ENCODE measurements at regions not wholly inside any gene's neighbourhood (a gene's known extent, or its start where the extent isn't known, plus 50 kb on each side); places are given as distances from the start of the nearest gene placed in this dataset.

DNA sequence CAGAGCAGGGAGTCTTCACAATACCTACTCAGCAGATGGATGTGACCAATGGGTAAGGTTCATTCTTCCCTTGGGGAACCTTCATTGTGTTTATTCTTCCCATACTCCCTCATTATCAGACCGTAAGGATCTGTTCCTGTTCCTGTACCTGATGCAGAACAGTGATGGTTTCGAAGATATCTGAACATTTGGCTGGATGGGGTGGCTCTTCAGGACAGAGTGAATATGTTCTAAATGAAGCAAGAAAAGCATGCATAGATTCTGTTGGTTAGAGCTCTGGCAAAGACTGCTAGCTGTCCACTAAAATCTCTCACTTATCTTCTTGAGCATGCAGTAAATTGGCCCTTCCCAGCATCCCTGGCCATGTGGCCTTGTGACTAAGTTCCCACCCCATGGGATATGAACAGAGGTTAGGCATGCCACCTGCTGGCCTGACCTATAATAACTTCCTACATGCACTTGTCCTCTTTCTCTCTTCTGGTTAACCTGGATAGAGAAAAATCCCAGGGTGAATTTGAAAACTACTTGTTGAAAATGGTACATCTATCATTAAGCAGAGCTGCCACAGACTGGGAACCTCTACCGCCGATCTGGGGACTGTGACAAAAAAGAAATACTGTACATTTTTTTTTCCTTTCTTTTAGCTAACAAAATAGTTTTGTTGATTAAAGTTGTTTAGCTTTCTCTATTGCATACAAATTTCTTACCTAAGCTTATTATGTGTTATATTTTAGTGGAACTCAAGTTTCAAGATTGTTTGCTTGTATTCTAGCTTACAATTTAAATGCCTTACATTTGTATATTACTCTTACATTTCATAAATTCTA lies 60.0 kb upstream of the BANK1 start:
- H3K4me3 Mint-ChIP-seq: no peak overlapping the region
- intact Hi-C loops (cut with micrococcal nuclease): loop anchor here (1.0 to 5.0 kb wide), 2 partner anchors 561 to 1638 kb away; no protein-coding TSS in a partner anchor

GRCh38 chr4:101727238-101727637 lies 63.3 kb upstream of the BANK1 start:
- no peak overlapping the region for H3K27ac Mint-ChIP-seq
- intact Hi-C loops (cut with micrococcal nuclease): no loop called here
- no peaks in the 10 kb centered on the region for H3K36me3 Mint-ChIP-seq (ENCODE audit: low read depth)
- peaks cover 8% of the 10 kb centered on the region for H3K4me1 Mint-ChIP-seq
- no peak overlapping the region for H3K4me3 Mint-ChIP-seq
- peaks cover 3% of the 10 kb centered on the region for H3K27me3 Mint-ChIP-seq
- no peaks in the 10 kb centered on the region for H3K9me3 Mint-ChIP-seq
- no peak for DNase-seq

More for the DNA sequence above, 60.0 kb upstream of the BANK1 start:
- H3K27ac Mint-ChIP-seq: no peak overlapping the region
- peaks cover 5% of the 10 kb centered on the region for H3K4me1 Mint-ChIP-seq
- peak; percentile 82 for DNase-seq
- no peaks in the 10 kb centered on the region for H3K36me3 Mint-ChIP-seq (ENCODE audit: low read depth)
- no peaks in the 10 kb centered on the region for H3K9me3 Mint-ChIP-seq
- peaks cover 11% of the 10 kb centered on the region for H3K27me3 Mint-ChIP-seq

DNA sequence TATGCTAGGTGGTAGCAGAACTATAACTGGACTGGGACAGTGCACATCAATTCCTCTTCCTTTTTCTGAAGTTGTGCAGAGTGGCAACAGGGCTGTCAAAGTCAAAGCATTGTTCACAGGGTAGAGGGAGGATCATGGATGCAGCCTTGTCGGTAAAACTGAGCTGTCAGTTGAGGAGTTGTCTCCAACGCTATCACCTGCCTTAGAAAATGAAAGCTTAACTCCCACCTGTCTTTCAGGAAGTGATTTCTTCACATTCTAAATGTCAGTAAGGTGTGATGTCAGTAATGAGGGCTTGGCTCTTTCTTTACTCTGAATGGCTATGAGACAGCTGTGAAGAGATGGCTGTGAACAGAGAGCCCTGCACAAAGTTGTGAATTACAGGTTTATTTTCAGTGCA lies 66.4 kb upstream of the BANK1 start:
- no peak overlapping the region for H3K27ac Mint-ChIP-seq
- no peaks in the 10 kb centered on the region for H3K9me3 Mint-ChIP-seq
- no peaks in the 10 kb centered on the region for H3K36me3 Mint-ChIP-seq (ENCODE audit: low read depth)
- H3K4me3 Mint-ChIP-seq: no peak overlapping the region
- H3K27me3 Mint-ChIP-seq: no peaks in the 10 kb centered on the region
- DNase-seq: no peak
- intact Hi-C loops (cut with micrococcal nuclease): no loop called here
- peaks cover 3% of the 10 kb centered on the region for H3K4me1 Mint-ChIP-seq

GRCh38 chr4:101718810-101719209 lies 71.7 kb upstream of the BANK1 start:
- H3K4me3 Mint-ChIP-seq: no peak overlapping the region
- peaks cover 7% of the 10 kb centered on the region for H3K9me3 Mint-ChIP-seq
- no peak overlapping the region for H3K27ac Mint-ChIP-seq
- no peaks in the 10 kb centered on the region for H3K36me3 Mint-ChIP-seq (ENCODE audit: low read depth)
- intact Hi-C loops (cut with micrococcal nuclease): no loop called here
- no peak for DNase-seq
- H3K27me3 Mint-ChIP-seq: peaks cover 1% of the 10 kb centered on the region
- no peaks in the 10 kb centered on the region for H3K4me1 Mint-ChIP-seq

DNA sequence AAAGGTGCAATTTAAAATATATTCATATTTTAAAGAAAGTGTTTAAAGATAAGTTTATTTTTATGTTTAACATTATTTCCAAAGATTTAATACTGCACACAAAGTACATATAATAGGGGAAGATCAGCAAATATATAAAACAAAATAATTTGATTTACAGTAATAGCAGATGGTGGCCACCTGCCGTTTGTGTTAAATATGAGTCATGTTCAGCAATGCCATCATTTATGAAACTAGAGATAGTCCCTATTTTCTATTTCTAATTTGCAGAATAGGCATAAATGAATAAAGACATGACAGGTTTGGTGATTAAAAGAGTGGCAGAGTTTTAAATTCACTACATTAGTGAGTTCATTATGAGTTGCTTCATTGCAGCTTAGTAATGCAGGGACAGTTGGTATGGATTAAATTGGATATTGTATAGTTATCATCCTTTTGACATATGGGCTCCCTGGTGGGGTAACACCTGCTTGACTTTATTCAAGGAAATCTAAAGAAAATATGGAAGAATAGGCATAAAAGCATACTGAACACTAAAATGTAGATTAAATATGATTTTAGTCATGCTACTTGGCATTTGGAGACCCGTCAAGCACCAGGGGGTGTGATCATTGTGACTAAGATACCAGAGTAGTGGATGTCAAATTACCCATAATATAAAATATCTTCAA lies 78.8 kb upstream of the BANK1 start:
- H3K4me1 Mint-ChIP-seq: no peaks in the 10 kb centered on the region
- intact Hi-C loops (cut with micrococcal nuclease): no loop called here
- H3K36me3 Mint-ChIP-seq (ENCODE audit: low read depth): no peaks in the 10 kb centered on the region

DNA sequence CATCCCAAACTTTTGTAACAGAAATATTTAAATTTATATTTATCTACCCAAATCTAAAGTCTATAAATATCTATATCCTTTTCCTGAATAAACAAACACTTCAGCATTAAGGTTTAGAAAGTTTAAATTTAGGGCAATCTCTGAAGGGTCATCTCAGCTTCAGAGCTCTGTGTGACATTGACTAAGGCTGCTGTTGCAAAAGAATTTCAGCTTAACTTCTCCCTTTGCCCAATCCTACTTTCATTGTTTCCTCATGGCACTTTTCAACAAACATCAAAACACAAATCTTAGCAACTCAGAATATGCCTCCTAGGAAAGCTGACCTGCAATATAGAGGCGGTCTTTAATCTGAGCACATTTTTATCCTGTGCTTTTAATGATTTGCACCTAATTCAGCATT lies 79.7 kb upstream of the BANK1 start:
- no peak overlapping the region for H3K27ac Mint-ChIP-seq
- intact Hi-C loops (cut with micrococcal nuclease): no loop called here

More for the DNA sequence above, 78.8 kb upstream of the BANK1 start:
- H3K27me3 Mint-ChIP-seq: peaks cover 4% of the 10 kb centered on the region
- H3K27ac Mint-ChIP-seq: no peak overlapping the region
- H3K4me3 Mint-ChIP-seq: no peak overlapping the region
- peaks cover 7% of the 10 kb centered on the region for H3K9me3 Mint-ChIP-seq
- no peak for DNase-seq

GRCh38 chr4:101708293-101709039 lies 82.1 kb upstream of the BANK1 start:
- peaks cover 4% of the 10 kb centered on the region for H3K27me3 Mint-ChIP-seq
- H3K27ac Mint-ChIP-seq: no peak overlapping the region
- no peak overlapping the region for H3K4me3 Mint-ChIP-seq

More for the DNA sequence above, 79.7 kb upstream of the BANK1 start:
- Mint-ChIP-seq H3K4me3 (no peak overlapping the region), H3K4me1 (no peaks in the 10 kb centered on the region), H3K36me3 (ENCODE audit: low read depth) (no peaks in the 10 kb centered on the region), H3K27me3 (peaks cover 4% of the 10 kb centered on the region), H3K9me3 (peaks cover 4% of the 10 kb centered on the region)
- no peak for DNase-seq

GRCh38 chr4:101707596-101707995 lies 82.9 kb upstream of the BANK1 start:
- no peaks in the 10 kb centered on the region for H3K4me1 Mint-ChIP-seq
- no peak overlapping the region for H3K27ac Mint-ChIP-seq
- H3K27me3 Mint-ChIP-seq: peaks cover 3% of the 10 kb centered on the region
- no peak for DNase-seq
- intact Hi-C loops (cut with micrococcal nuclease): no loop called here
- no peaks in the 10 kb centered on the region for H3K9me3 Mint-ChIP-seq
- no peaks in the 10 kb centered on the region for H3K36me3 Mint-ChIP-seq (ENCODE audit: low read depth)
- no peak overlapping the region for H3K4me3 Mint-ChIP-seq

More at GRCh38 chr4:101708293-101709039, 82.1 kb upstream of the BANK1 start:
- DNase-seq: no peak
- H3K36me3 Mint-ChIP-seq (ENCODE audit: low read depth): no peaks in the 10 kb centered on the region
- no peaks in the 10 kb centered on the region for H3K4me1 Mint-ChIP-seq
- intact Hi-C loops (cut with micrococcal nuclease): no loop called here
- no peaks in the 10 kb centered on the region for H3K9me3 Mint-ChIP-seq

DNA sequence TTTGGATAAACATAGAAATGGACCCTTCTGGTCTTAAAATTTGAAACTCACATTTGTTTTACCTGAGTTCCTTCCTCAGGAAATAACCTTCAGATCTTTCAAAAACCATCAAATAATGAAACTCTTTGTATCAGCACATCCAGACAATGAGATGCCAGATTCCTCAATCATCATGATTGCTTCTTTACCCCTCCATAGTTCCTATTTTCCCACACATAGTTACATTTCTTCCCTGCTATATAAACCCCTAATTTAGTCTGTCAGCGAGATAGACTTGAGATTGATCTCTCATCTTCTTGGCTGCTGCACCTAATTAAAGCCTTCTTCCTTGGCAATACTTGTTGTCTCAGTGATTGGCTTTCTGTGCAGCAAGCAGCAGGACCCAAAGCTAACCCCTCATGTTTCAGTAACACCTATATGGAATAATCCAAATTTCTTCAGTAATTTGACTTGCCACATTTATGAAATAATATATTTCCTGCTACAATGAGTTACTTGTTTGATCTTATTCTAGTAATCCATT lies 83.9 kb upstream of the BANK1 start:
- Mint-ChIP-seq H3K4me3 (no peak overlapping the region), H3K9me3 (no peaks in the 10 kb centered on the region), H3K4me1 (no peaks in the 10 kb centered on the region), H3K27ac (no peak overlapping the region), H3K36me3 (ENCODE audit: low read depth) (no peaks in the 10 kb centered on the region), H3K27me3 (peaks cover 1% of the 10 kb centered on the region)
- no peak for DNase-seq
- intact Hi-C loops (cut with micrococcal nuclease): no loop called here

DNA sequence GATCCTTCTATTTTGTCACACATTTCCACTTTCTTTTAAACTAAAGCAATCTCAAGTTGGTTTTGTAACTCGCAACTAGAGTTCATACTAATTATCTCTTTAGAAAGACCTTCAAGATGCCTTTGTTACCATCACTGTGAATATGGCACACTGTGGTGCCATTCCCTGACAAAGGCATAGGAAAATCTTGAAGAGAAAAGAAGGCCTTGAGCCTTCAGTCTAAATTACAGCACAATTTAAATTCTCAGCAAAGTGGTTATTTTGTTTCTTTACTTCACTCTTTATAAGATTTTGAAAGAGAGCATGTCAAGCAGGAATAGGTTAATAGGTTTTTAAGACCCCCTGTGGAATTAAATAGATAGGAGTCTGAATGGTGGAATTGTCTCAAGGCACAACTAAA lies 89.0 kb upstream of the BANK1 start:
- Mint-ChIP-seq H3K4me3 (no peak overlapping the region), H3K36me3 (ENCODE audit: low read depth) (no peaks in the 10 kb centered on the region), H3K27me3 (peaks cover 3% of the 10 kb centered on the region), H3K9me3 (no peaks in the 10 kb centered on the region), H3K4me1 (no peaks in the 10 kb centered on the region), H3K27ac (no peak overlapping the region)
- no peak for DNase-seq
- intact Hi-C loops (cut with micrococcal nuclease): no loop called here

DNA sequence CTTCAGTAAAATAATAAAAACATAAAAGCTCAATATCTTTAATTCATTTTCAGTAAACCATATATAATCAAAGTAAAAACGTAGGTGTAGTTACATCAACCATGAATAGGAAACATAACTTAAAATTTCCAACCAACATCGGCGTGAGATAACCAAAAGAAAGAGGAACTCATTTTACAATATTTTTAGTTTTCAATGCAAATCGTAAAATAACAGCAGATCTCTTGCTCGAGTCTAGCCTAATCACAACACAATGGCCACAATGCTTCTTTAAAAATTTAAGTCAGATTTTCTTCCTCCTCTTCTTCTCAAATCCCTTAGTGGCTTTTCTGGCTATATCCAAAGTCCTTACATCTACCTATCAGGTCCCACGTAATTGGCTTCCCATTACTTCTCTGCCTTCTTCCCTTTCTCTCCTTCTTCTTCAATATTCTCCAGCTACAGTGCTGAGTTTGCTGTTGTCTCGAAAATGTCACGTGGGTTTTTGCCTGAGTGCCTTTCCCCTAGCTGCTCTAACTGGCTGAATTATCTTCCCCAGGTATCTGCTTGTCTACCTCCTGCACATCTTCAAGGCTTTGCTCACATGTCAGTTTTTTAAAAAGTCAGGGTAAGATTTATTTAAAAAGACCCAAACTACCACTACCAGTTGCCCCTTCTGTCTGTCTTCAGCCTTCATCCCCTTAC lies 90.9 kb upstream of the BANK1 start:
- H3K9me3 Mint-ChIP-seq: no peaks in the 10 kb centered on the region
- no peak overlapping the region for H3K27ac Mint-ChIP-seq
- no peak for DNase-seq
- H3K36me3 Mint-ChIP-seq (ENCODE audit: low read depth): no peaks in the 10 kb centered on the region
- intact Hi-C loops (cut with micrococcal nuclease): no loop called here
- peaks cover 3% of the 10 kb centered on the region for H3K27me3 Mint-ChIP-seq
- no peak overlapping the region for H3K4me3 Mint-ChIP-seq
- H3K4me1 Mint-ChIP-seq: no peaks in the 10 kb centered on the region

DNA sequence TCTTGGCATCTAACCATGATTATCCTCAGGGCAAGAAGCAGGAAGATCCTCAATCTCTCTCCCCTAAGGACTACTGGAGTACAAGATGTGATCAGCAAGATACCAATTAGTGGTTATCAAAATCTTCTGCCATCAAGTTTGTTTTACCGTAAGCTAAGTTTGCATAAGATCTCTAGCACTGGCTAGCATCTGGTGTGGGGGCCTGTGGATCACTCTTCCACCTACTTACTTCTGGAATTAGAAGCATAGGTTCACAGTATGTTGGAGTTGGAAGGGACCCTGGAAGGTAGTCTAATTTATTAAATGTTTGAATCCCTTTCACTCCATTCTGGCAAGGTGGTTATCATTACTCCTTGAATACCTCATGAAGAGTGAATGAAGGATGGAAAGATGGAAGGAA lies 93.3 kb upstream of the BANK1 start:
- no peaks in the 10 kb centered on the region for H3K36me3 Mint-ChIP-seq (ENCODE audit: low read depth)
- H3K4me3 Mint-ChIP-seq: no peak overlapping the region
- no peaks in the 10 kb centered on the region for H3K4me1 Mint-ChIP-seq
- H3K9me3 Mint-ChIP-seq: no peaks in the 10 kb centered on the region
- no peak overlapping the region for H3K27ac Mint-ChIP-seq
- peaks cover 6% of the 10 kb centered on the region for H3K27me3 Mint-ChIP-seq
- intact Hi-C loops (cut with micrococcal nuclease): no loop called here
- no peak for DNase-seq

DNA sequence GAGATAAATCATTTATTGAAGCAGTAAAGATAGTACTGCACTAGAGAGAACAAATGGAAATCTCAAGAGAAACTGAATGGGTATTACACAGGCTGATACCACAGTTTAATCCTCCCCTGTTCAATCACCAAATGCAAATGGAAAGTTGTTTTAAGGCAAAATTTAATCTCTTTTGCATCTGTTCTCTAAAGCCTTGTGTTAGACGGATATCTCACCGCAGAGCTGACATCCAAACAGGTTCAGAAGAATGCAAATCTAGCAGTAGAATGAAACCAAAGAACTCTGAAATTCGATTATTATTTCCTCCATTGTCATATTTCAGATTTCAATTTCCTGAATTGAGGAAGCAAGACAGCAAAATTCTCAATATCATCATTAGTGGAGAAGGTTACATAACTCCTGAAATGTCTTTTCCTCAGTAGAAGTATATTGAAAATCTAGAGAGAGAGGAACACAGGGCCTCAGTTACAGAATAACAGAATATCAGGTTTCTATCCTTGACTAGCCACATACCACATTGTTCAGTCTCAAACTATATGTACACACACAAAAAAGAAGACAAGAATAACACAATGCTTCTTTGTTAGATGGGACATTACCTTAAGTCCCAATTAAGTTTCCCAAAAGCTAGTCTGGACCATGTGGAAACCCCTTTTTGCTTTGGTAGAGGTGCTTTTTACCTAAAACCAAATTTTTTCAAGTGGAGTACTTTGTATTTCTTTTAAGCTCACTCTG lies 94.1 kb upstream of the BANK1 start:
- H3K4me3 Mint-ChIP-seq: no peak overlapping the region
- intact Hi-C loops (cut with micrococcal nuclease): no loop called here
- H3K27me3 Mint-ChIP-seq: peaks cover 9% of the 10 kb centered on the region
- no peaks in the 10 kb centered on the region for H3K4me1 Mint-ChIP-seq
- no peak for DNase-seq
- H3K36me3 Mint-ChIP-seq (ENCODE audit: low read depth): no peaks in the 10 kb centered on the region
- H3K27ac Mint-ChIP-seq: no peak overlapping the region
- H3K9me3 Mint-ChIP-seq: no peaks in the 10 kb centered on the region

Measured in activated CD4-positive, alpha-beta T cell treated with anti-CD3 and anti-CD28 coated beads, Interleukin-2, amount 10 ng/mL, durations not matched to agents 24 days and 14 days (primary cell).